H9 (cell line): ENCODE measurements at regions not wholly inside any gene's neighbourhood (a gene's known extent, or its start where the extent isn't known, plus 50 kb on each side); places are given as distances from the start of the nearest gene placed in this dataset.
"Not testable (repeated sequence)": the region's sequence is repeated elsewhere in the genome, so short reads cannot be mapped to it uniquely, and the experiment has no call there.

Experiments used
- DNase-seq: peaks from one replicate; pipeline ENCODE4 v3.0.0-alpha.2; 2017
- H2AFZ ChIP-seq: one replicate; pipeline ENCODE4 v1.6.1; 2013; ENCODE audit warnings: mild to moderate bottlenecking, low read length, control low read depth, moderate library complexity
- H2AK5ac ChIP-seq: 2 replicates; pipeline ENCODE4 v1.6.1; 2013; ENCODE audit warnings: low read length, control low read depth, mixed read lengths; ENCODE audit not compliant: insufficient read length
- H2BK120ac ChIP-seq: one replicate; pipeline ENCODE4 v1.6.1; 2013; ENCODE audit warnings: low read depth, mild to moderate bottlenecking, low read length, control low read depth, inconsistent platforms; ENCODE audit not compliant: poor library complexity, severe bottlenecking
- H2BK12ac ChIP-seq: 2 replicates; pipeline ENCODE4 v1.6.1; 2013; ENCODE audit warnings: low read length, control low read depth, mixed read lengths, low read depth; ENCODE audit not compliant: insufficient read length
- H2BK15ac ChIP-seq: 2 replicates; pipeline ENCODE4 v1.6.1; 2013; ENCODE audit warnings: low read depth, low read length, control low read depth
- H2BK20ac ChIP-seq: one replicate; pipeline ENCODE4 v1.6.1; 2013; ENCODE audit warnings: low read depth, mild to moderate bottlenecking, low read length, control low read depth, inconsistent platforms; ENCODE audit not compliant: poor library complexity, severe bottlenecking
- H2BK5ac ChIP-seq: 2 replicates; pipeline ENCODE4 v1.6.1; 2013; ENCODE audit warnings: low read length, control low read depth, mixed read lengths; ENCODE audit not compliant: insufficient read length
- H3K14ac ChIP-seq: 2 replicates; pipeline ENCODE4 v1.6.1; 2013; ENCODE audit warnings: low read length, control low read depth; ENCODE audit not compliant: insufficient read depth
- H3K18ac ChIP-seq: 2 replicates; pipeline ENCODE4 v1.6.1; 2013; ENCODE audit warnings: low read depth, mild to moderate bottlenecking, mixed read lengths, low read length, control low read depth; ENCODE audit not compliant: insufficient read length
- H3K23ac ChIP-seq: 2 replicates; pipeline ENCODE4 v1.6.1; 2013; ENCODE audit warnings: low read length, control low read depth, mixed read lengths, low read depth; ENCODE audit not compliant: insufficient read length
- H3K23me2 ChIP-seq: 2 replicates; pipeline ENCODE4 v1.6.1; 2013; ENCODE audit warnings: low read depth, mild to moderate bottlenecking, mixed read lengths, low read length, control low read depth; ENCODE audit not compliant: insufficient read length, poor library complexity, severe bottlenecking
- H3K27ac ChIP-seq: 2 replicates; pipeline ENCODE4 v1.5.1; 2013; ENCODE audit warnings: low read length, control low read depth, mixed read lengths, low read depth; ENCODE audit not compliant: insufficient read length
- H3K27me3 ChIP-seq: 2 replicates; pipeline ENCODE4 v1.6.1; 2013; ENCODE audit warnings: low read length, control low read depth, inconsistent platforms; ENCODE audit not compliant: insufficient read depth
- H3K4ac ChIP-seq: 2 replicates; pipeline ENCODE4 v1.6.1; 2013; ENCODE audit warnings: low read depth, mild to moderate bottlenecking, control low read depth, inconsistent platforms, low read length, moderate library complexity
- H3K4me1 ChIP-seq: 2 replicates; pipeline ENCODE4 v1.6.1; 2013; ENCODE audit warnings: low read length, control low read depth, inconsistent platforms; ENCODE audit not compliant: insufficient read depth
- H3K4me2 ChIP-seq: 2 replicates; pipeline ENCODE4 v1.6.1; 2013; ENCODE audit warnings: low read length, control low read depth, mixed read lengths; ENCODE audit not compliant: insufficient read length, insufficient read depth
- H3K56ac ChIP-seq: 2 replicates; pipeline ENCODE4 v1.6.1; 2013; ENCODE audit warnings: low read depth, mild to moderate bottlenecking, mixed read lengths, low read length, control low read depth; ENCODE audit not compliant: insufficient read length
- H3K79me1 ChIP-seq: 2 replicates; pipeline ENCODE4 v1.6.1; 2013; ENCODE audit warnings: low read depth, mild to moderate bottlenecking, moderate library complexity, low read length, control low read depth, inconsistent platforms; ENCODE audit not compliant: insufficient read depth, poor library complexity, severe bottlenecking
- H3K79me2 ChIP-seq: 2 replicates; pipeline ENCODE4 v1.6.1; 2013; ENCODE audit warnings: low read length, control low read depth, inconsistent platforms; ENCODE audit not compliant: insufficient read depth
- H3K9ac ChIP-seq: 2 replicates; pipeline ENCODE4 v1.6.1; 2013; ENCODE audit warnings: low read length, control low read depth, mixed read lengths; ENCODE audit not compliant: insufficient read length; ENCODE audit errors: extremely low read depth
- H3K9me3 ChIP-seq: one replicate; pipeline ENCODE4 v1.6.1; 2013; ENCODE audit warnings: low read depth, low read length, inconsistent platforms; ENCODE audit not compliant: control insufficient read depth
- H3T11ph ChIP-seq: one replicate; pipeline ENCODE4 v1.6.1; 2013; ENCODE audit warnings: mild to moderate bottlenecking, low read length, control low read depth, inconsistent platforms
- H4K20me1 ChIP-seq: one replicate; pipeline ENCODE4 v1.6.1; 2013; ENCODE audit not compliant: control insufficient read depth, insufficient read length, insufficient read depth
- H4K5ac ChIP-seq: 2 replicates; pipeline ENCODE4 v1.6.1; 2013; ENCODE audit warnings: low read depth, mild to moderate bottlenecking, mixed read lengths, low read length, control low read depth; ENCODE audit not compliant: insufficient read length
- H4K8ac ChIP-seq: replicated peaks from 2 replicates; pipeline ENCODE4 v1.6.1; 2013; ENCODE audit warnings: low read length, control low read depth, mixed read lengths, low read depth; ENCODE audit not compliant: insufficient read length
- H4K91ac ChIP-seq: 2 replicates; pipeline ENCODE4 v1.6.1; 2013; ENCODE audit warnings: low read depth, mild to moderate bottlenecking, moderate library complexity, mixed read lengths, low read length, control low read depth; ENCODE audit not compliant: insufficient read length
- H3K27ac Mint-ChIP-seq, 3 experiments: 2 replicates in 2 of 3; 3 replicates in 1 of 3; pipeline ENCODE4 v1.8.0; 2020 to 2021; ENCODE audit warnings: mixed read lengths in 3 of 3, mild to moderate bottlenecking in 1 of 3, moderate library complexity in 1 of 3
- H3K27me3 Mint-ChIP-seq: 2 replicates; pipeline ENCODE4 v1.8.0; 2021; ENCODE audit warnings: low read depth, mild to moderate bottlenecking, moderate library complexity, mixed read lengths
- H3K36me3 Mint-ChIP-seq, 3 experiments: 2 replicates in 2 of 3; 3 replicates in 1 of 3; pipeline ENCODE4 v1.8.0; 2020 to 2021; ENCODE audit warnings: low read depth in 3 of 3, mixed read lengths in 3 of 3; ENCODE audit not compliant: insufficient read depth in 1 of 3
- H3K4me1 Mint-ChIP-seq, 2 experiments: 2 replicates each; pipeline ENCODE4 v1.8.0; 2020; ENCODE audit warnings: mixed read lengths in 2 of 2
- H3K4me3 Mint-ChIP-seq, 2 experiments: 2 replicates in 1 of 2; 3 replicates in 1 of 2; pipeline ENCODE4 v1.8.0; 2020 to 2021; ENCODE audit warnings: mild to moderate bottlenecking in 2 of 2, mixed read lengths in 2 of 2, moderate library complexity in 1 of 2
- H3K9me3 Mint-ChIP-seq, 2 experiments: 2 replicates in 1 of 2; 3 replicates in 1 of 2; pipeline ENCODE4 v1.8.0; 2020; ENCODE audit warnings: mild to moderate bottlenecking in 2 of 2, mixed read lengths in 2 of 2, moderate library complexity in 1 of 2
- CTCF ChIP-seq: fragments of 200-600 bp; sonication (generic); conservative IDR thresholded peaks from 3 replicates; pipeline ENCODE4 v1.8.0; 2021; ENCODE audit warnings: antibody characterized with exemption, mild to moderate bottlenecking
- WGBS: extraction: QIAGEN DNeasy Blood & Tissue Kit; methylation state at CpG from one replicate; pipeline ENCODE4 v1.1.7; 2013; ENCODE audit warnings: missing lambda C conversion rate, low lambda C conversion rate, mixed read lengths; ENCODE audit not compliant: insufficient read length; ENCODE audit errors: extremely low coverage; 5-methylcytosine and 5-hydroxymethylcytosine counted together

GRCh38 chr1:58968360-58968952, 184.6 kb upstream of the JUN start:
- no peak for DNase-seq
- Histone ChIP-seq H3K23ac (no peak overlapping the region), H3K56ac (no peak overlapping the region), H2AK5ac (no peak overlapping the region), H3K4ac (no peak overlapping the region), H2BK12ac (no peak overlapping the region), H3K18ac (no peak overlapping the region), H3K27ac (no peak overlapping the region), H4K91ac (no peak overlapping the region), H4K8ac (no peak overlapping the region), H3K9ac (no peak overlapping the region), H3K79me2 (no peaks in the 10 kb centered on the region), H2BK15ac (no peak overlapping the region), H2AFZ (no peak overlapping the region), H3K4me1 (no peaks in the 10 kb centered on the region), H2BK5ac (no peak overlapping the region), H4K5ac (no peak overlapping the region), H2BK20ac (no peak overlapping the region), H3K4me2 (no peak overlapping the region), H3K27me3 (no peaks in the 10 kb centered on the region), H3K79me1 (no peaks in the 10 kb centered on the region), H2BK120ac (no peak overlapping the region), H4K20me1 (no peaks in the 10 kb centered on the region), H3K14ac (no peak overlapping the region), H3T11ph (no peak overlapping the region), H3K9me3 (no peaks in the 10 kb centered on the region), H3K23me2 (no peaks in the 10 kb centered on the region)
- WGBS, result no CpG with 5 or more reads among the region's 4 CpGs
- Mint-ChIP-seq H3K27me3 (no peaks in the 10 kb centered on the region; the same call in none of the 2 replicates), H3K27ac (no peak overlapping the region), H3K9me3 (no peaks in the 10 kb centered on the region), H3K4me3 (no peak overlapping the region), H3K4me1 (0 out of 4 replicates have a peak, but pooled peaks cover 0 to 3% of the 10 kb centered on the region in 2 experiments), H3K36me3 (no peaks in the 10 kb centered on the region)
- no peak for TF ChIP-seq CTCF

GRCh38 chr1:58969176-58969575, 185.3 kb upstream of the JUN start:
- H3K9ac ChIP-seq, H2BK120ac ChIP-seq, H3K18ac ChIP-seq, H4K8ac ChIP-seq, H3K27ac Mint-ChIP-seq, H2BK15ac ChIP-seq, H3K9me3 Mint-ChIP-seq, H3K4me3 Mint-ChIP-seq, H4K5ac ChIP-seq, H2AK5ac ChIP-seq, H3K4me1 ChIP-seq, H3T11ph ChIP-seq, H3K27me3 ChIP-seq, H3K14ac ChIP-seq, H3K56ac ChIP-seq, H2AFZ ChIP-seq, H3K23ac ChIP-seq, H2BK5ac ChIP-seq, H3K27me3 Mint-ChIP-seq, H2BK12ac ChIP-seq, H3K36me3 Mint-ChIP-seq, H2BK20ac ChIP-seq, DNase-seq, H3K27ac ChIP-seq, H3K23me2 ChIP-seq, H3K9me3 ChIP-seq, H3K4me1 Mint-ChIP-seq, H4K20me1 ChIP-seq, H3K4me2 ChIP-seq, H3K4ac ChIP-seq, H4K91ac ChIP-seq, H3K79me2 ChIP-seq, H3K79me1 ChIP-seq: not testable (repeated sequence)
